HepG2 (cell line): ENCODE measurements at regions not wholly inside any gene's neighbourhood (a gene's known extent, or its start where the extent isn't known, plus 50 kb on each side); places are given as distances from the start of the nearest gene placed in this dataset.

Source experiments
- ATAC-seq: fragments of 200-7000 bp; cut with Tn5 transposase; 3 replicates; pipeline ENCODE4 v1.9.1; 2020; ENCODE audit warnings: mild to moderate bottlenecking, moderate library complexity
- BruUV-seq: library from RNA; stranded (reverse); fragments of 400-500 nt; replicated peaks from 2 replicates; lab custom pipeline; 2021; lab: Mats Ljungman, UMichigan
- CTCF ChIA-PET: fragments of 300-600 bp; formaldehyde crosslinking; extraction: SDS; loops from one replicate; lab custom pipeline; 2021; ENCODE audit warnings: low total read pairs, inconsistent platforms, low intra/inter-chr PET ratio; lab: Yijun Ruan, JAX
- POLR2A ChIA-PET: fragments of 350-600 bp; sonication (Branson Sonifier 250); formaldehyde crosslinking; loops from one replicate; lab custom pipeline; 2020; ENCODE audit warnings: antibody characterized with exemption, inconsistent platforms; lab: Yijun Ruan, JAX
- DNase-seq: peaks from one replicate; pipeline ENCODE4 v3.0.0-alpha.2; 2015; ENCODE audit warnings: low spot score
- FAIRE-seq: peaks from 3 replicates; lab custom pipeline; 2011; peaks lifted over from hg19 to GRCh38; lab: Jason Lieb, UNC
- H2AFZ ChIP-seq: one replicate; pipeline ENCODE4 v1.6.1; 2011; ENCODE audit warnings: low read length, inconsistent platforms
- H3K27ac ChIP-seq: fragments of 300-600 bp; 3 replicates; pipeline ENCODE4 v1.8.0; 2011; ENCODE audit warnings: mixed run types, mild to moderate bottlenecking, mixed read lengths, low read length, inconsistent platforms; ENCODE audit not compliant: insufficient read depth; ENCODE audit errors: extremely low read length
- H3K27me3 ChIP-seq, 2 experiments: fragments of 200-600 bp in 1 of 2; 2 replicates in 1 of 2; 3 replicates in 1 of 2; pipeline versions ENCODE4 v1.6.0 to v1.8.0; 2011; ENCODE audit warnings: low read length in 2 of 2, mild to moderate bottlenecking in 2 of 2, moderate library complexity in 2 of 2, inconsistent platforms in 1 of 2; ENCODE audit not compliant: insufficient read depth in 2 of 2, control insufficient read depth in 1 of 2
- H3K36me3 ChIP-seq, 2 experiments: fragments of 200-600 bp in 1 of 2; replicated peaks in 1 of 2; 2 replicates in 1 of 2; 3 replicates in 1 of 2; pipeline versions ENCODE4 v1.5.1 to v1.8.0; 2011; ENCODE audit warnings: low read length in 2 of 2, inconsistent platforms in 1 of 2; ENCODE audit not compliant: insufficient read depth in 2 of 2, control insufficient read depth in 1 of 2
- H3K4me1 ChIP-seq: 2 replicates; pipeline ENCODE4 v1.5.1; 2012; ENCODE audit warnings: low read length, inconsistent platforms; ENCODE audit not compliant: insufficient read depth
- H3K4me2 ChIP-seq: 2 replicates; pipeline ENCODE4 v1.6.0; 2011; ENCODE audit warnings: low read depth, low read length, inconsistent platforms
- H3K4me3 ChIP-seq, 3 experiments: fragments of 200-600 bp in 1 of 3; sonication (generic), shearing (Covaris generic) in 1 of 3; replicated peaks in 1 of 3; 2 replicates each; pipeline ENCODE4 v1.5.1; 2011 to 2016; ENCODE audit warnings: low read length in 3 of 3, inconsistent platforms in 2 of 3, low read depth in 2 of 3, mild to moderate bottlenecking in 2 of 3, control low read depth in 1 of 3, mixed read lengths in 1 of 3; ENCODE audit not compliant: insufficient read depth in 1 of 3
- H3K79me2 ChIP-seq: one replicate; pipeline ENCODE4 v1.6.1; 2011; ENCODE audit warnings: low read length, inconsistent platforms; ENCODE audit not compliant: insufficient read depth
- H3K9ac ChIP-seq: 2 replicates; pipeline ENCODE4 v1.6.0; 2011; ENCODE audit warnings: mild to moderate bottlenecking, low read depth, low read length, inconsistent platforms; ENCODE audit not compliant: insufficient read depth
- H3K9me3 ChIP-seq: 2 replicates; pipeline ENCODE4 v1.5.1; 2012; ENCODE audit warnings: mild to moderate bottlenecking, low read length
- H4K20me1 ChIP-seq: 2 replicates; pipeline ENCODE4 v1.6.0; 2011; ENCODE audit warnings: inconsistent platforms, mild to moderate bottlenecking, low read length, moderate library complexity; ENCODE audit not compliant: insufficient read depth
- AHDC1 ChIP-seq: sonication (generic); formaldehyde crosslinking; IDR thresholded peaks from 2 replicates; pipeline ENCODE4 v1.5.1; 2020; ENCODE audit warnings: mild to moderate bottlenecking, missing genetic modification reagents, borderline replicate concordance
- HNF1A ChIP-seq, 2 experiments: sonication (generic) in 1 of 2; formaldehyde crosslinking in 1 of 2; IDR thresholded peaks; 2 replicates each; pipeline versions ENCODE4 v1.4.0 to v1.6.1; 2016 to 2020; ENCODE audit warnings: borderline replicate concordance in 1 of 2, low read depth in 1 of 2, mild to moderate bottlenecking in 1 of 2, missing genetic modification reagents in 1 of 2
- RXRA ChIP-seq: sonication (generic); formaldehyde crosslinking; IDR thresholded peaks from 2 replicates; pipeline ENCODE4 v1.5.1; 2020; ENCODE audit warnings: missing genetic modification reagents
- TRAFD1 ChIP-seq: sonication (generic); formaldehyde crosslinking; IDR thresholded peaks from 2 replicates; pipeline ENCODE4 v1.5.1; 2020; ENCODE audit warnings: missing genetic modification reagents, mild to moderate bottlenecking, borderline replicate concordance
- ZNF275 ChIP-seq: sonication (generic); formaldehyde crosslinking; IDR thresholded peaks from 2 replicates; pipeline ENCODE4 v1.8.0; 2022; ENCODE audit warnings: missing genetic modification reagents, mild to moderate bottlenecking, inconsistent platforms, borderline replicate concordance
- ZNF414 ChIP-seq: sonication (generic); formaldehyde crosslinking; IDR thresholded peaks from 2 replicates; pipeline ENCODE4 v1.5.0; 2020; ENCODE audit warnings: missing genetic modification reagents
- ZNF614 ChIP-seq: IDR thresholded peaks from 2 replicates; pipeline ENCODE4 v1.6.1; 2018; ENCODE audit warnings: missing biosample characterization, missing genetic modification reagents, inconsistent platforms, borderline replicate concordance
- ZNF777 ChIP-seq: sonication (generic); formaldehyde crosslinking; IDR thresholded peaks from 2 replicates; pipeline ENCODE4 v1.4.0; 2020; ENCODE audit warnings: missing genetic modification reagents
- WGBS: methylation state at CpG from one replicate; pipeline ENCODE4 v1.1.6; 2017; ENCODE audit warnings: low lambda C conversion rate; 5-methylcytosine and 5-hydroxymethylcytosine counted together
- in situ Hi-C: cut with HindIII; loops from 2 replicates; pipeline ENCODE4 v1.10.0; 2017; ENCODE audit warnings: low pct_unique_long_range_greater_than_20kb; ENCODE audit not compliant: extremely low pct_ligation_motif_present
- intact Hi-C: fragments of 100-400 bp; cut with micrococcal nuclease; formaldehyde crosslinking; loops from one replicate; pipeline ENCODE4 v1.10.0; 2022; ENCODE audit not compliant: unreplicated experiment

GRCh38 chr12:41956353-41956752 is 188.3 kb downstream of the GXYLT1 start (continued):
- TF ChIP-seq ZNF614 (CRISPR knock-in tag): no peak
- TF ChIP-seq RXRA (CRISPR knock-in tag): no peak
- TF ChIP-seq ZNF777 (CRISPR knock-in tag): no peak

GRCh38 chr12:41950455-41950854 is 194.2 kb downstream of the GXYLT1 start:
- FAIRE-seq (no peak), ATAC-seq (no peak), DNase-seq (no peak)
- H3K79me2 ChIP-seq: no peaks in the 10 kb centered on the region
- intact Hi-C loops (no loop called here), in situ Hi-C loops (no loop called here)
- BruUV-seq: no TSS peak
- peaks cover 18% of the 10 kb centered on the region for H3K9me3 ChIP-seq
- no peak overlapping the region for H2AFZ ChIP-seq
- no peaks in the 10 kb centered on the region for H3K36me3 ChIP-seq
- no peak overlapping the region for H3K27ac ChIP-seq
- H3K27me3 ChIP-seq: no peaks in the 10 kb centered on the region
- WGBS: 0% methylated on average over 1 of the region's 1 CpG
- CTCF ChIA-PET: no interaction called here
- H3K4me1 ChIP-seq: no peaks in the 10 kb centered on the region
- no peak overlapping the region for H3K4me3 ChIP-seq
- H3K4me2 ChIP-seq: no peak overlapping the region
- H4K20me1 ChIP-seq: no peaks in the 10 kb centered on the region
- POLR2A ChIA-PET: no interaction called here
- no peak overlapping the region for H3K9ac ChIP-seq
- TF ChIP-seq ZNF414 (CRISPR knock-in tag): no peak
- no peak for TF ChIP-seq ZNF275
- no peak for TF ChIP-seq TRAFD1 (CRISPR knock-in tag)
- no peak for TF ChIP-seq AHDC1
- no peak for TF ChIP-seq HNF1A (IDR thresholded peaks at IDR 0.05; ENCODE audit: low read depth)
- no peak for TF ChIP-seq HNF1A (CRISPR knock-in tag; IDR thresholded peaks at IDR 0.05; ENCODE audit: borderline replicate concordance)
